SU-DHL-6 (cell line): ENCODE measurements at regions not wholly inside any gene's neighbourhood (a gene's known extent, or its start where the extent isn't known, plus 50 kb on each side); places are given as distances from the start of the nearest gene placed in this dataset.

Experiments used
- H2AFZ ChIP-seq: fragments of 200-600 bp; sonication (generic); 2 replicates; pipeline ENCODE4 v1.6.1; 2014; ENCODE audit warnings: low read depth, mild to moderate bottlenecking, moderate library complexity, mixed read lengths, antibody characterized with exemption, low read length; ENCODE audit not compliant: severe bottlenecking
- H3F3A ChIP-seq: fragments of 200-600 bp; shearing (Covaris generic); 2 replicates; pipeline ENCODE4 v1.6.0; 2016; ENCODE audit warnings: antibody characterized with exemption, mild to moderate bottlenecking; ENCODE audit not compliant: insufficient read depth
- H3K27ac ChIP-seq: fragments of 200-600 bp; sonication (generic); 2 replicates; pipeline ENCODE4 v1.5.1; 2016; ENCODE audit warnings: low read depth, mild to moderate bottlenecking, low read length, moderate library complexity, mixed read lengths
- H3K27me3 ChIP-seq: fragments of 200-600 bp; sonication (generic), shearing (Covaris generic); 2 replicates; pipeline ENCODE4 v1.6.0; 2014; ENCODE audit warnings: mild to moderate bottlenecking, low read length
- H3K36me3 ChIP-seq: fragments of 200-600 bp; sonication (generic); 2 replicates; pipeline ENCODE4 v1.6.1; 2014; ENCODE audit warnings: mild to moderate bottlenecking, low read length, mixed read lengths
- H3K4me2 ChIP-seq: fragments of 300-600, 200-600 bp; shearing (Covaris generic), sonication (generic); 2 replicates; pipeline ENCODE4 v1.6.0; 2014; ENCODE audit warnings: low read length, low read depth, mild to moderate bottlenecking; ENCODE audit not compliant: poor library complexity, severe bottlenecking
- H3K4me3 ChIP-seq: fragments of 200-600 bp; sonication (generic); 2 replicates; pipeline ENCODE4 v1.5.1; 2014; ENCODE audit warnings: antibody characterized with exemption, low read length, mild to moderate bottlenecking, mixed read lengths; ENCODE audit not compliant: insufficient read depth, poor library complexity, severe bottlenecking
- H3K79me2 ChIP-seq: fragments of 200-600 bp; sonication (generic); 2 replicates; pipeline ENCODE4 v1.6.1; 2014; ENCODE audit warnings: mild to moderate bottlenecking, low read length, moderate library complexity; ENCODE audit not compliant: insufficient read depth
- H3K9ac ChIP-seq: fragments of 200-600 bp; sonication (generic); 2 replicates; pipeline ENCODE4 v1.7.0; 2014; ENCODE audit warnings: mild to moderate bottlenecking, low read length
- H3K9me2 ChIP-seq: fragments of 200-600 bp; sonication (generic); replicated peaks from 2 replicates; pipeline ENCODE4 v1.6.1; 2014; ENCODE audit warnings: low read length; ENCODE audit not compliant: insufficient read depth
- H3K9me3 ChIP-seq: fragments of 200-600 bp; sonication (generic); 2 replicates; pipeline ENCODE4 v1.6.1; 2014; ENCODE audit warnings: low read length, mixed read lengths; ENCODE audit not compliant: insufficient read depth
- H4K20me1 ChIP-seq: fragments of 200-600 bp; sonication (generic); 2 replicates; pipeline ENCODE4 v1.6.1; 2014; ENCODE audit warnings: low read depth, mild to moderate bottlenecking, antibody characterized with exemption, low read length, moderate library complexity, mixed read lengths
- EZH2phosphoT487 ChIP-seq: fragments of 200-600 bp; sonication (generic), shearing (Covaris generic); conservative IDR thresholded peaks from 2 replicates; pipeline ENCODE4 v1.6.1; 2018; ENCODE audit warnings: mild to moderate bottlenecking, antibody characterized with exemption, low read length, moderate library complexity, mixed read lengths
- TF ChIP-seq, protein P1 (sequence below): fragments of 200-600 bp; sonication (generic); IDR thresholded peaks from one replicate; pipeline ENCODE4 v1.5.1; 2017; ENCODE audit warnings: antibody characterized with exemption, mild to moderate bottlenecking, low read length, moderate library complexity; ENCODE audit not compliant: insufficient read depth, poor library complexity, severe bottlenecking

DNA sequence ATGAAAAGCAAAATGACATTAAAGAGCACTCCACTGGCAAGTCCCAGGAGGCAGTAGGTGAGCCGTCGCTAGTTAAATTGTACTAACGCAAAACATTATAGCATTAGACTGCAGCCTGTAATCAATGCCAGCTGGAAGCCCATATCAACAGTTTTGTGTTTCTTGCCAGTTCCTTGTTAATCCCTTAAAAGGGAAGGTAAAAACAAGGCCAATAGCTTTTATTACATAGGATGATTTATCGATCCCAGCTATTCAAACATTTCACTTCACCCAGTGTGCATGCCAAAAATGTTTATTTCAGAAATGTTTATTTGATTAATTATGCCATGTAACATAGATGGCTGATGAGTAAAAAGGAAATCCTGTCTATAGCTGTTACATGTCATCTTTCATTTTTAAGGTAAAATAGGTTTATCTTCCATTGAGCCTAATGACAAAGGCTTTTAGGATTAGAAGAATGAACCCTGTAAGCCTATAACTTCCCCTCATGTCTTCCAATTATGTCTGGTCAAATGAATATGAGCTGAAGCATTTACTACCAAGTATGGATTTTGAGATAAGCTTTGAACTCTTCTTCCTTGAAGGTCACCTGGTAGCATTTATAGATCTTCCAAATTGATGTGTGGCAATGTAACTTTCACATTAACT, 591.2 kb downstream of the RNF144A start:
- Histone ChIP-seq H3K4me2 (no peak overlapping the region), H3K9me2 (no peaks in the 10 kb centered on the region), H3K27me3 (no peaks in the 10 kb centered on the region), H4K20me1 (no peaks in the 10 kb centered on the region), H3F3A (no peaks in the 10 kb centered on the region), H3K27ac (no peak overlapping the region), H3K36me3 (no peaks in the 10 kb centered on the region), H3K4me3 (no peak overlapping the region), H3K79me2 (no peaks in the 10 kb centered on the region), H3K9me3 (no peaks in the 10 kb centered on the region), H2AFZ (no peak overlapping the region), H3K9ac (no peak overlapping the region)
- TF ChIP-seq, protein P1, sequence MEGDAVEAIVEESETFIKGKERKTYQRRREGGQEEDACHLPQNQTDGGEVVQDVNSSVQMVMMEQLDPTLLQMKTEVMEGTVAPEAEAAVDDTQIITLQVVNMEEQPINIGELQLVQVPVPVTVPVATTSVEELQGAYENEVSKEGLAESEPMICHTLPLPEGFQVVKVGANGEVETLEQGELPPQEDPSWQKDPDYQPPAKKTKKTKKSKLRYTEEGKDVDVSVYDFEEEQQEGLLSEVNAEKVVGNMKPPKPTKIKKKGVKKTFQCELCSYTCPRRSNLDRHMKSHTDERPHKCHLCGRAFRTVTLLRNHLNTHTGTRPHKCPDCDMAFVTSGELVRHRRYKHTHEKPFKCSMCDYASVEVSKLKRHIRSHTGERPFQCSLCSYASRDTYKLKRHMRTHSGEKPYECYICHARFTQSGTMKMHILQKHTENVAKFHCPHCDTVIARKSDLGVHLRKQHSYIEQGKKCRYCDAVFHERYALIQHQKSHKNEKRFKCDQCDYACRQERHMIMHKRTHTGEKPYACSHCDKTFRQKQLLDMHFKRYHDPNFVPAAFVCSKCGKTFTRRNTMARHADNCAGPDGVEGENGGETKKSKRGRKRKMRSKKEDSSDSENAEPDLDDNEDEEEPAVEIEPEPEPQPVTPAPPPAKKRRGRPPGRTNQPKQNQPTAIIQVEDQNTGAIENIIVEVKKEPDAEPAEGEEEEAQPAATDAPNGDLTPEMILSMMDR = no peak
- no peak for TF ChIP-seq EZH2phosphoT487

GRCh38 chr2:7510353-7510752, 593.1 kb downstream of the RNF144A start:
- H3K36me3 ChIP-seq = no peaks in the 10 kb centered on the region
- no peaks in the 10 kb centered on the region for H3K79me2 ChIP-seq
- H3K4me3 ChIP-seq = no peak overlapping the region
- H3K27me3 ChIP-seq = no peaks in the 10 kb centered on the region
- H2AFZ ChIP-seq = no peak overlapping the region
- H3K9me2 ChIP-seq = no peaks in the 10 kb centered on the region
- no peak overlapping the region for H3K9ac ChIP-seq
- H3K27ac ChIP-seq = no peak overlapping the region
- TF ChIP-seq, protein P1 = no peak
- no peak for TF ChIP-seq EZH2phosphoT487
- H4K20me1 ChIP-seq = no peaks in the 10 kb centered on the region
- no peak overlapping the region for H3K4me2 ChIP-seq
- H3F3A ChIP-seq = no peaks in the 10 kb centered on the region
- no peaks in the 10 kb centered on the region for H3K9me3 ChIP-seq

GRCh38 chr2:7513834-7514233, 596.6 kb downstream of the RNF144A start:
- Histone ChIP-seq H3K4me2 (no peak overlapping the region), H3K4me3 (no peak overlapping the region), H3K9me2 (no peaks in the 10 kb centered on the region), H4K20me1 (no peaks in the 10 kb centered on the region), H3K9ac (no peak overlapping the region), H3K36me3 (no peaks in the 10 kb centered on the region), H3K27ac (no peak overlapping the region), H2AFZ (no peak overlapping the region), H3F3A (no peaks in the 10 kb centered on the region), H3K79me2 (no peaks in the 10 kb centered on the region), H3K9me3 (no peaks in the 10 kb centered on the region), H3K27me3 (no peaks in the 10 kb centered on the region)
- no peak for TF ChIP-seq EZH2phosphoT487
- TF ChIP-seq, protein P1 = no peak
